GM18870 (cell line): ENCODE measurements at regions not wholly inside any gene's neighbourhood (a gene's known extent, or its start where the extent isn't known, plus 50 kb on each side); places are given as distances from the start of the nearest gene placed in this dataset.
"Not testable (repeated sequence)": the region's sequence is repeated elsewhere in the genome, so short reads cannot be mapped to it uniquely, and the experiment has no call there.

Source experiments
- ATAC-seq: cut with Tn5 transposase; IDR thresholded peaks from one replicate; pipeline ENCODE4 v1.9.1; 2021; ENCODE audit warnings: moderate library complexity; ENCODE audit not compliant: unreplicated experiment

DNA sequence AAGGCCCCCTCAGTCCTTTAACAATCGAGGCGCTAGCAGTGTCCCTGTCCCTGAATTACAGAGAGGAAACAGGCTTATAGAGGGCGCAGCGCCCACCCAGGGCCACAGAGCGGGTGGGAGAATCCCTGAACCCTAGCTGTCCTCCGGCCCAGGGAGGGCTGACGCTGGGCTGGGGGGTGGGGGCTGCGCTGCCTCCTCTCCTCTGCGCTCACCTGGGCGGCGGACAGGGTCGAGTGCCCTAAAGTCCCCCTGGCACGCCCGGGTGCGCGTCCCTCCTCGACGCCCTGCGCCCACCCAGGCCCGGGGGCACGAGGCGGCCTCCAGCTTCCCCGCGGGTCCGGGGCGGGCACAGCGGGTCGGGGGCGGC lies 200.4 kb upstream of the N4BP1 start:
- ATAC-seq, result no peak

DNA sequence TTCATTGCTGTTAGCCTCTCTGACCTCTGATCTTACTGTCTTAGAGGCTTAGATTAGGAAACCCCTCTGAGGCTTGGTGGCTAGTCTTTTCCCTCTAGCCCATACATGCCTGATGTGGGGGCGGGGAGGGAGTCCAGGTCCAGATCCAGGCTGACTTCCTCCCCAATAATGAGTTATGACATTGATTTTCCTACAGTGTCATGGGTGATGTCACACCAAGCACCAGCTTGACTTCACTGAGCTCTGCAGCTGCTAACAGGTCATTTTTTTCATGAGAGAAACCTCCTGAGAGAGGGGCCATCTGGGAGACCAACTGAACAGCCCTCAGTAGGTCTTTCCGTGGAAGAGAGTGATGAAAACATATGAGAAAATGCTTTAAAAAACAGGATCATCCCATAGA lies 180.2 kb upstream of the N4BP1 start:
- ATAC-seq, result no peak

DNA sequence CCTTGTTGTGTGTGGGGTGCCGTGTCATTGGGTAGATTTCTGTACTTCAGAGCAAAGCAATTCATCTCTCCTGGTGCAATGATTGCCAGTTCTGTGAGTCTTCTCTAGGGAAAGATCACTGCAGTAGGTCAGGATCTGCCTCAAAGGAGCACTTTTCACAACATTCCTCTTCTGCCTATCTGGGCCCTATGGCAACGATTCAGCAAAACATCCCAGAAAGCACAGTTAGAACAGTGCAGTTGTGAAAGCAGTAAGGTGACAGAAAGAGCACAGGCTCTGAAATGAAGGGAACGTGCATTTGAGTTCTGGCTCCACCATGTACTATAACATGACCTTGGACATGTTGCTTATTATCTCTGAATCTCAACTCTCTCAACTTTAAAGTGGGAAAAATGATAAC lies 178.5 kb upstream of the N4BP1 start:
- no peak for ATAC-seq

DNA sequence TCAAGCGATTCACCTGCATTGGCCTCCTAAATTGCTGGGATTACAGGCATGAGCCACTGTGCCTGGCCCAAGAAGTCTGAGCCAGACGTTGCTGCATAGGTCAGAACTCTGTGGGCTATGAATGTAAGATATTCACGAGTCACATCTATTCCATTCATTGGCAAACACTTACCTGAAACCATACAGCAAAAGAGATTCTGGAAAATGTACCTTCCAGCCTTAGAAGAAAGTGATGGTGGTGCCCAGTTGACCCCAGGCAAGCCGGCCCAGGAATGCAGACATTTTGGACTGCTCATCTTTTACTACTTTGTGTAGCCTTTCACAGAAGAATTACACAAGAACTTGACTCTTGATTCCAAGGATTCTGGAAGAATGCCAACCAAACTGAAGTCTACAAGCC lies 135.6 kb upstream of the N4BP1 start:
- ATAC-seq, result no peak

DNA sequence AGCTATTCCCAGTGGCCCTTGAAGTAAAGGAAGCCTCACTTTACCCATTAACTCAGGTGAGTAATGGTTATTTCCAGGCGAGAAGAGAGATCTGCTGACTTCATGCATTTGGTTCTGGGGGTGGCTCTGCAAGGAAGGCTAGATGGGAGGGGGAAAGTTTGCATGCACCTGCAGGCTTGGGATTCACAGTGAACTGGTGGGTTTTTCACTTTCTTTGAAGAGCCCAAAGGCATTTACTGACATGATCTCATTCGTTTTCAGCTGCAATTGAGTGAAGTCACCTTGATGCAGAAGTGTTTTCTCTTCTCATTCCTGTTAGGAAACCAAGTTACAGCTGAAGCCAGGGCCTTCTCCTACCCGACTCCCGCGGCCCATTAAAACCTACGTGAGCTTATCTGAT lies 131.0 kb upstream of the N4BP1 start:
- ATAC-seq, result no peak

DNA sequence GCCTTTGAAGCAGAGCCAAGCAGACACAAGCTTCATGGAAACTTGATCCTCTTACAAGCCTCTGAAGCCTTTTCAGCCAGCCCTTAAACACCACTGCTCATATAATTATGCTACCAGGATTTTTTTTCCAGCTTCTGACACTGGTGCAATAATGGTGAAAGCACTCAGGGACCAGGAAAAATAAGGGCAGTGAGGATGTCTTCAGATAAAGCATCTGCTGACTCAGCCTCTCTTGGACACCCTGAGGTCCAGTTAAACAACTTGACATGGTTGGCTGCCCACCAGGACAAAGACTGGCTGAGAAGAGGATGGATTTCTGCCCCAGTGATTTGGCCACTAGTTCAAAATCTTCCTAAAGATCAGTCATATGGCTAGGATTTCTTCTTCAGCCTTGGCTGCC lies 124.2 kb upstream of the N4BP1 start:
- ATAC-seq, result no peak

DNA sequence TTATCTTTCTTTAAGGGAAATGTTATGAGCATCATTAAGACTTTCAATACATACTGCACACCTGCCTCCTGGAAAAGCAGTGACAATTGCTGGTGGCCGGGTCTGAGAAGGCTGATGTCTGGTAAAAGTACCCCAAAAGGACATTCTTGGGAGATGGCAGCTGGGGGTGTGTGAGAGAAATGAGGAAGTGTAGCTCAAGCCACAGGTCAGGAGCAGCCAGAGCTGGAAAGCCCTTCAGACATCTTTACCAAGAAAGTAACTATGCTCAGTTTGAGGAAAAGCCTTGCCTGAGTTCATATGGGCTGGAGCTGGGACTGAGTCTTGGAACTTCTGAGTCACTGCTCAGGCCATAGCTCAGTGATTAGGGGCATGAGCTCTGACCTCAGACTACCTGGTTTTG lies 94.7 kb upstream of the N4BP1 start:
- ATAC-seq, result no peak

DNA sequence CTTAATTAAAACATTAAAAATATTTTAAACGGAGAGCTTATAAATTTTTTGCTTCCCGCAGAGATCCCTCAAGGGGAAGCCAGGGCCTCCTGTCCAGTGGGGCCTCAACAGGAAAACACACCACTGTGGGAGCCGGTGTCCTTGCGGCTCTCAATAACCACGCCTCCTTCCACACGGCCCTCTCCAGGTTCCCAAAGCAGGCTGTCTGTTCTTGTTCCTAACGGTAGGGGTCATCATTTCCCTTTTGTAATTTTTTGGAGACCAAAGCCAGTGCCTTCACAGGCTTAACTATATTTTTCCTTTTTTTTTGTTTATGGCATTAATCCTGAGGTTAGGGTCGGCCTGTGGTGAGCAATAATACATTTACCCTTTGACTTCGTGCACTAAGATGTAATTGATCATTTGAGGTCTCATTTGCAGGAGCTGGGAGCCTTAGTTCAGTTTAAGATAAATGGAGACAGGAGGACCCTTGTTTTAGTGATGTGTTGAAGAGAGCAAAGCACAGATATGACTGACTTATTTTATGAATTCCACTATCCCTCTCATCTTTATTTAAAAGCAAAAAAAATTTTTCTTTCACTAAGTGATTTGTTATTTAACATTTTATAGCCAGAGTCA lies 77.5 kb upstream of the N4BP1 start:
- no peak for ATAC-seq

DNA sequence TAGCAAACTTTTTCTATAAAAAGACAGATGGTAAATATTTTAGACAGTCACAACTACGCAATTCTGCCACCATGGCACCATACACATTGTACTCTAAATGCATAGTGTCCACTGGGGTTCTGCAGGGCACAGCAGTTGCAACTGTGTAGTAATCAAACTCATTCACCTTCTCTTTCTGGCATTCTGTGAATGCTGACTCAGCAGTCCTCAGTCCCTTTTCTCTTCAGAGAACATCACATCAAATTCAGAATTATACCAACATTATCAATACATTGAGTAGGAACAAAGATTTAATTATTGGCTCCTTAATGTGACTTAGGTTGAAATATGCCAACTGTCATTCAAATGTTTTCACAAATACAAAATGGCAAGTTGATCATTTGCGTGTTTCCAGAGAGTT lies 74.2 kb upstream of the N4BP1 start:
- ATAC-seq, result no peak

DNA sequence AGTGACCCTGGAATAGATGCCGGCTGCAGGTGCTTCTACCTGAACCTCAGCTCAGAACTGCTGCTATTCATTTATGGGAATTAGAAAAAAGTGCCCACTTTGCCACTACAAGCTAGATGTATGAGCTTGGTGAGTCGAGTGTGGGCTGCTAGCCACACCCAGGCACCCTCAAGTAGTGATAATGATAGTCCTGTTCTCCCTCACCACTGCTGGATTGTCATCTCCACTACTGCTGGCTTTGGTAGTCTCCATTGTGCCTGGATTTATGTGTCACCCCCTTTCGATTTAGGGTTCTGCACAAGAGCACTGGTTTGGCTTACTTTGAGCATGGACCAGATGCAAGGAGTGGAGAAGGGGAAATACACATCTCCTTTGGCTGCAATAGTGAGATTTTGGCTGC lies 73.0 kb upstream of the N4BP1 start:
- no peak for ATAC-seq

DNA sequence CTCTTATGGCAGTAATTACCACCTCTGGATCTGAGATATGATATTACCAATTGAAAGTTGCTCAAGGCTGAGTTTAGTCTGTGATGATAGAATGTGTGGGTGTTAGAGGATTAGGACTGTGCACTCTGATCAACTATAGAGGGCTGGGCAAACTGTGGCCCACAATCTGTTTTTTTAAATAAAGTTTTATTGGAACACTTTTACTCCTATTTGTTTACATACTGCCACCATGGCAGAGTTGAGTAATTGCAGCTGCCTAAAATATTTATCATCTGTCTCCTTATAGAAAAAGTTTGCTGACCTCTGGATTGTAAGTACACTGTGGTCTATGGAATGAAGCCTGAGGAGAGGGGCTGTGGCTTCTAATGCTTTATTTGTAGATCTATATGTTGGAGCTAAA lies 71.5 kb upstream of the N4BP1 start:
- ATAC-seq, result no peak

DNA sequence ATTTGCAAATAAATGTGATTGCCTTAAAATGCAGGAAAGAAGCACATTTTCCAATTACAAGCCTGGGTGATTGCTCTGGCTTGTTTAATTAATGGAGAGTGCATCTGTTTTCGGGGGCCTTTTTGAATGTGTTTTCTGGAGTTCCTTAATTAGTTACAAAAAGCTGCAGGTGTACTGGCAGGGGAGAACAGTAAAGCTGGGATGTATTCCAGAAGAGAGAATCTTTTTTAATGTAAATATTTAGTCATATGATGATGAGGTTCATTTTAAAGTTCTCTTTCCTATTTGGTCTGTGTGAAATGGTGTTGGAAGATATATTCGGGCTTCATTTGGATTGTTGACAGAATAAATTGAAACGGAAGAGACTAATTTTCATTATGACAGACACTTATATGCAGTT lies 70.9 kb upstream of the N4BP1 start:
- ATAC-seq, result no peak

DNA sequence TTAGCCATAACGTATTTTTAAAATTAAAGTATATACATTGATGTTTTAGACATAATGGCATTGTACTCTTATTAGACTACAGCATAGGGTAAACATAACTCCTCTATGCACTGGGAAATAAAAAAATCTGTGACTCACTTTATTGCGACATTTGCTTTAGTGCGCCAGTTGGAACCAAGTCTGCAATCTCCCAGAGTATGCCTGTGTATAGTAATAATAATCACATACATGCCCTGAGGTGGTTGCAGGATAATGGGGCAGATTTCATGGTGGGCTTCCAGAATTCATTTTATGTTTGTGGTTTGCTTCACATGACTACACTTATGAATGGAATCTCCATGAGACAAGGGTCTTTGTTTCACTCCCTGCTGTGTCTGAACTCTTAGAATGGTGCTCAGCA lies 66.9 kb upstream of the N4BP1 start:
- ATAC-seq, result no peak

DNA sequence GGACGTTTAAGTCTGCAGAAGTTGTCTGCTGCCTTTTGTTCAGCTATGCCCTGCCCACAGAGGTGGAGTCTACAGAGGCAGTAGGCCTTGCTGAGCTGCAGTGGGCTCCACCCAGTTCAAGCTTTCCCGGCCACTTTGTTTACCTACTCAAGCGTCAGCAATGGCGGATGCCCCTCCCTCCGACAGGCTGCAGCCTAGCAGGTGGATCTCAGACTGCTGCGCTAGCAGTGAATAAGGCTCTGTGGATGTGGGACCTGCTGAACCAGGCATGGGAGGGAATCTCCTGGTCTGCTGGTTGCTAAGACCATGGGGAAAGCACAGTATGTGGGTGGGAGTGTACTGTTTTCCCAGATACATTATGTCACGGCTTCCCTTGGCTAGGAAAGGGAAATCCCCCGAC lies 58.2 kb upstream of the N4BP1 start:
- not testable (repeated sequence) for ATAC-seq

DNA sequence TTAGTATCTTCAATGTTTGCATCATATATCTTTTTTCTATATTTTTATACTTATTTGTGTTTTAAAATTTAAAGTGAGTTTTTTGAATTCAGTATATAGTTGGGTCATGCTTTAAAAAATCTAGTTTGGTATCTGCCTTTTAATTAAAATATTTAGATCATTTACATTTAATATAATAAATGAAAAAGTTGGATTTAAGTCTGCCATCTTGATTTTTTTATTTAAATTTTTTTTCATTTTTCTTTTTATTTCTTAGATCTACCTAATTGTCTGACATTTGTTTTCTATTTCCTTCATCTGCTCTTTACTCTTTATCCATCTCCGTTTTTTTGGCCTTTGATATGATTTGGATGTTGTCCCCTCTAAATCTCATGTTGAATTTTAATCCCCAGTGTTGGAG lies 50.0 kb upstream of the N4BP1 start:
- ATAC-seq, result no peak
